Stimulated activated naive B cell treated with anti-CD40 and anti-IgM and Interleukin-4, amounts not matched to agents 10 μg/mL and 1 μg/mL and 100 μg/mL, for 72 hours (primary cell): ENCODE measurements at regions not wholly inside any gene's neighbourhood (a gene's known extent, or its start where the extent isn't known, plus 50 kb on each side); places are given as distances from the start of the nearest gene placed in this dataset.
A peak's percentile ranks its signal among the peaks of the same experiment; 100 is the strongest.

Experiments
- ATAC-seq, 2 donors: fragments of 150-1000 bp; cut with Tn5 transposase; replicated peaks; 2 replicates each; pipeline ENCODE4 v1.10.0; 2021; ENCODE audit warnings: moderate library complexity in 1 of 2
- DNase-seq: peaks from one replicate; pipeline ENCODE4 v3.0.0; 2021
- H3K27ac Mint-ChIP-seq: one replicate; pipeline ENCODE4 v1.8.0; 2022; ENCODE audit warnings: mild to moderate bottlenecking, mixed read lengths
- H3K27me3 Mint-ChIP-seq, 2 donors: one replicate each; pipeline ENCODE4 v1.8.0; 2022; ENCODE audit warnings: mixed read lengths in 2 of 2
- H3K36me3 Mint-ChIP-seq, 2 donors: one replicate each; pipeline ENCODE4 v1.8.0; 2022; ENCODE audit warnings: mixed read lengths in 2 of 2, mild to moderate bottlenecking in 1 of 2
- H3K4me1 Mint-ChIP-seq, 2 donors: one replicate each; pipeline ENCODE4 v1.8.0; 2022; ENCODE audit warnings: mixed read lengths in 2 of 2, mild to moderate bottlenecking in 1 of 2
- H3K4me3 Mint-ChIP-seq, 2 donors: one replicate each; pipeline ENCODE4 v1.8.0; 2022; ENCODE audit warnings: mild to moderate bottlenecking in 2 of 2, mixed read lengths in 2 of 2, moderate library complexity in 1 of 2
- H3K9me3 Mint-ChIP-seq, 2 donors: one replicate each; pipeline ENCODE4 v1.8.0; 2022; ENCODE audit warnings: mixed read lengths in 2 of 2, mild to moderate bottlenecking in 1 of 2

GRCh38 chr4:57220172-57220571, 110.0 kb upstream of the IGFBP7 start:
- DNase-seq, result no peak
- Mint-ChIP-seq H3K27me3 (no peaks in the 10 kb centered on the region), H3K36me3 (no peaks in the 10 kb centered on the region), H3K4me1 (no peaks in the 10 kb centered on the region), H3K27ac (no peak overlapping the region), H3K9me3 (peaks cover 0 to 2% of the 10 kb centered on the region in 2 donors), H3K4me3 (no peak overlapping the region)
- ATAC-seq, result peak; percentile 45 to 48

DNA sequence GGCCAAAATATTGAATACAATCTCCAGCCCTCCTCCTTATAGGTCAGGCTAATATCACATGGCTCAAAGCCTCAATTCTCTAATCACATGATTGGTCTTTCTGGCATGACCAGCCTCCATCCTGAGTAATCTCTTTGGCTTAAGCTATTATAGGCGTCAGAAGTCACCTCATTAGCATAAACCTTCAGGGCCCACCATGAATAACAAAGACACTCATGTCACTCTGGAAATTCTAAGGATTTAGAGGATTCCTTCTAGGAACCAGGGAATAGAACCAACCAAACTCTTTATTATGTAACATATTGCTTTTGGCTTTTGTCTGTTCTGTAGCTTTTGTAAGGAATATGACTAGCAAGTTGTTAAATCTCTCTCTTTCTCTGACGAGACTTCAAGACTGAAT, 109.2 kb upstream of the IGFBP7 start:
- H3K27ac Mint-ChIP-seq, result no peak overlapping the region
- ATAC-seq, result no peak

DNA sequence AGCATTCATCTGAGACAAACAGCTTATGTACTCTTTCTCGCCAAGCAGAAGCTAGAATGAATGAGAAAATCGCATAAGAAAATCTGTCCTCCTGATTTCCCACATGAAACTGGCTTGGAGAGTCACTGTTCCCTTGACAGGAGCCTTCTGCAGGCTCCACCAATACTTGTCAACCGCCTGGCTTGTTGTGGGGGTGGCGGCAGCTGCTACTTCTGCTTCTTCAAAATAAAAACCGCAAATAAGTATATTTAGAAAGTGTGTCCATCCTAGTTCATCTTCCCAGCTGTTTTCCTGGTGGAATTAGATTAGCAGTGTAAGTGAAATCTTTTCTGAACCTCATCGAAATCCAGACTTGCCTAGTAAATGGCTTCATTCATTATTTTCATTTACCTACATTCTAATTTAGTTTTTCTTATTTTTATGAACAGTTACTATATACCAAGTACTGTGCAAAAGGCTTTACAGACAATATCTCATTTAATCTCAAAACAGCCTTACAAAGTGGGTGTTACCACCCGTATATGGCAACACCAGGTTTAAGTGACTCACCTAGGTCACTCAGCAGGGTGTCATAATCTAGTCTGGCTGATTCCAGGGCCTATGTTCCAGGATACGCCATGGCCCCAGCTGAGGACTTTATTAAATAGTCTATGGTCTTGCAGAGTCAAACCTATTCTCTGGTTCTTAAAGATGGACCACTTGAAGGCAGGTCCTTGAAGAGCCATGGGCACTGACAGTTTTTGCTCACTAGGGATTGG, 104.6 kb upstream of the IGFBP7 start:
- H3K27me3 Mint-ChIP-seq, result peaks cover 4 to 5% of the 10 kb centered on the region in 2 donors
- no peak for ATAC-seq
- H3K27ac Mint-ChIP-seq, result no peak overlapping the region
- H3K9me3 Mint-ChIP-seq, result peaks cover 0 to 2% of the 10 kb centered on the region in 2 donors
- no peak for DNase-seq
- no peak overlapping the region for H3K4me3 Mint-ChIP-seq
- H3K4me1 Mint-ChIP-seq, result no peaks in the 10 kb centered on the region
- H3K36me3 Mint-ChIP-seq, result no peaks in the 10 kb centered on the region

More for the DNA sequence above, 109.2 kb upstream of the IGFBP7 start:
- DNase-seq, result no peak
- Mint-ChIP-seq H3K4me1 (no peaks in the 10 kb centered on the region), H3K27me3 (no peaks in the 10 kb centered on the region), H3K9me3 (peaks cover 0 to 2% of the 10 kb centered on the region in 2 donors), H3K36me3 (no peaks in the 10 kb centered on the region), H3K4me3 (no peak overlapping the region)

- no peaks in the 10 kb centered on the region for H3K36me3 Mint-ChIP-seq
- H3K4me3 Mint-ChIP-seq, result no peak overlapping the region
- H3K27me3 Mint-ChIP-seq, result peaks cover 4 to 5% of the 10 kb centered on the region in 2 donors
- H3K4me1 Mint-ChIP-seq, result no peaks in the 10 kb centered on the region
- ATAC-seq (no peak), DNase-seq (no peak)
- H3K27ac Mint-ChIP-seq, result no peak overlapping the region
- H3K9me3 Mint-ChIP-seq, result no peaks in the 10 kb centered on the region
These were observed 100.9 kb upstream of the IGFBP7 start for GRCh38 chr4:57211131-57211530.

DNA sequence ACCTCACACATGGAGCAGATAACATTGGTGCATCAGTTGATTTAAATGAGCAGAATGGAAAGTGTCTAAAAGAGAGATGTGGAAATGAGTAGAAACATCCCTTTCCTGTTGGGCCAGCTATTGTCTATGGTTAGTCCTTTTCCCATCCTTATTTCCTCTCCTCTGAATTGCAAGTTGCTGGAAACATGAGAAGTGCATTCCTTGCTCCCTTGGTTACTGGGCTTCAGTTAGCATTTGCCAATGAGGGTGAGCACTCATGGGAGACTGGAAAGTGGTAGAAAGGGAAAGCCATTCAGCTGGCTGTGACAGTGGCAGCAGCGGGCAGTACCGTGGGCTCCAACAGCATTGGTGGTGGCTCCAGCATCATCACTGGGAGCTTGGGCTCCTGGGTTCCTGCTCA, 96.0 kb upstream of the IGFBP7 start:
- Mint-ChIP-seq H3K27me3 (peaks cover 0 to 3% of the 10 kb centered on the region in 2 donors), H3K36me3 (no peaks in the 10 kb centered on the region), H3K9me3 (no peaks in the 10 kb centered on the region), H3K4me3 (no peak overlapping the region), H3K27ac (no peak overlapping the region), H3K4me1 (no peaks in the 10 kb centered on the region)
- DNase-seq (no peak), ATAC-seq (no peak)

DNA sequence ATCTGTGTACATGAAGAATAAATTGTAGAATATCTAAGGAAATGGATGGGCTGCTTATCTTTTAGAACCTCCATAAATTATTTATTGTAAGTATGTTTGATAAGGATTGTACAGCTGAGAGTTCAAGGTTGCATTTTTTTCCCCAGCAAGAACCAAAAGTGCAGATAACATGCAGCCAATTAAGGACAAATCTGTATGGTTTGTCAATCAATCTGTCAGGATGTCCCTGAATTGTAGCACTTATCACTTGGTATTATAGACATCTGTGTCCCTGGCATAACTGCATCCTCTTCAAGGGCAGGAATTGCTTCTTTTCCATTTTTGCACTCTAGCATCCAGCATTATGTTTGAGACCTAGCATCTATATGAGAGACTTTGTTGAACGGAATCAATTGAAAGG, 95.4 kb upstream of the IGFBP7 start:
- H3K36me3 Mint-ChIP-seq, result no peaks in the 10 kb centered on the region
- DNase-seq (no peak), ATAC-seq (no peak)
- no peak overlapping the region for H3K4me3 Mint-ChIP-seq
- peaks cover 0 to 3% of the 10 kb centered on the region in 2 donors for H3K27me3 Mint-ChIP-seq
- no peaks in the 10 kb centered on the region for H3K4me1 Mint-ChIP-seq
- H3K27ac Mint-ChIP-seq, result no peak overlapping the region
- no peaks in the 10 kb centered on the region for H3K9me3 Mint-ChIP-seq

DNA sequence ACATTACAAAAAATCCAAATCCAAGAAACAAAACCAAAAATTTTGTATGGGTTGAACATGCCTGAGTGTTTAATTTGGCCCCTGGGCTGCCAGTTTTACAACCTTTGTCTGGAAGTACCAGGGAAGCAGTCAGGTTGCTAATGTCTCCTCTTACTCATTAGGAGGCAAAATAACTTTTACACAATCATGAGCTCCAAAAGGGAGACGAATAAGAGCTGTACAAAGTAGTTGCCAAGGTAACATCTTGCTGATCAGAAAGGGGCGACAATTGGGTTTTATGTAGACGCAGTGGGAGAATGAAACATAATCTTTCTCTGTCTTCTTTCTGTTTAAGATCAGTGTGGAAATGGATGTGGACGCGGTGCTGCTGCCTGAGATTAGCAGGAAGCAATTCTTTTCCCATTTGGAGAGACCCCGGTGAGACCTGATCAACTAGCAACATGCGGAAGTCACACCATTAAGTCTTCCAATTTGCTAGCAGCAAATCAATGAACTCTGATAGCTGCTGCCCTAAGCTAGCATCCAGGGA, 90.7 kb upstream of the IGFBP7 start:
- ATAC-seq, result no peak
- no peak overlapping the region for H3K4me3 Mint-ChIP-seq

DNA sequence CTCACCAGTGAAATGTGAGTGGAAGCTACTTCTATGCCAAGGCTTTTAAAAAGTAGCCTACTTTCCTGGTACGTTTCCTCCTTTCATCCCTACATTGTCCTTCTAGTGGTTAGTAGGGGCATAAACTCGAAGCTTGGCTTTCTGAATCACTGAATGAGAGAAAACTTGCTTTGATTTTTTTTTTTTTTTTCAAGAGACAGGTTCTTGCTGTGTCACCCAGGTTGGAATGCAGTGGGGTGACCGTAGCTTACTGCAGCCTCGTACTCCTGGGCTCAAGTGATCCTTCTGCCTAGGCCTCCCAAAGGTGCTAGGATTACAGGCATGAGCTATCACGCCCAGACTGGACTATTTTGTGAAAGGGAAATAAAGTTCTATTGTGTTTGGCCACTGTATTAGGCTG, 89.1 kb upstream of the IGFBP7 start:
- peaks cover 16 to 18% of the 10 kb centered on the region in 2 donors for H3K27me3 Mint-ChIP-seq
- no peak overlapping the region for H3K27ac Mint-ChIP-seq
- no peak for ATAC-seq
- H3K4me3 Mint-ChIP-seq, result no peak overlapping the region
- peaks cover 0 to under 1% of the 10 kb centered on the region in 2 donors for H3K4me1 Mint-ChIP-seq
- peaks cover 0 to under 1% of the 10 kb centered on the region in 2 donors for H3K36me3 Mint-ChIP-seq
- peaks cover 0 to 1% of the 10 kb centered on the region in 2 donors for H3K9me3 Mint-ChIP-seq
- DNase-seq, result no peak

More for the DNA sequence above, 90.7 kb upstream of the IGFBP7 start:
- no peaks in the 10 kb centered on the region for H3K36me3 Mint-ChIP-seq
- H3K9me3 Mint-ChIP-seq, result no peaks in the 10 kb centered on the region
- no peak for DNase-seq
- peaks cover 12 to 14% of the 10 kb centered on the region in 2 donors for H3K27me3 Mint-ChIP-seq
- H3K4me1 Mint-ChIP-seq, result no peaks in the 10 kb centered on the region
- H3K27ac Mint-ChIP-seq, result no peak overlapping the region

DNA sequence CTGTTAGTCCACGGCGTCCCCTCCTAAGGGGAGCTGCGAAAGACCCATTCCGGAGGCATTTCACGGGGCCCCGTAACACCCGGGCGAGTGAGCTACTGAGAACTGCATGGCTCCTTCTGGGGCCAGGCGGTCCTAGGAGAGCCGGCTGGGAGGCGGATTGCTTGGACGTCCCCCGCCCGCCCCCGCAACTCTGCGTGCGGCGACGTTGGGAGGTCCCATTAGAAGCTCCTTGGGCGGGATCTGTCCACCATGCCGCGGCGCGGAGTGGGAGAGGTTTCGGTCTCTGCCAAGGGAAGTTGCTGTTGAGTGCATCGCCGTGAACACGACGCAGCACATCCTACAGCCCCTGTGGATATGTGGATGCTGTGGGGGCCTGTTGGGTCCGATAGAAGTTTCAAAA, 85.4 kb upstream of the IGFBP7 start:
- no peak overlapping the region for H3K27ac Mint-ChIP-seq
- peaks cover 0 to 4% of the 10 kb centered on the region in 2 donors for H3K9me3 Mint-ChIP-seq
- peaks cover 29 to 30% of the 10 kb centered on the region in 2 donors for H3K27me3 Mint-ChIP-seq
- peaks cover 0 to 2% of the 10 kb centered on the region in 2 donors for H3K4me1 Mint-ChIP-seq
- H3K36me3 Mint-ChIP-seq, result peaks cover 0 to 3% of the 10 kb centered on the region in 2 donors
- ATAC-seq (no peak), DNase-seq (no peak)
- H3K4me3 Mint-ChIP-seq, result no peak overlapping the region

- peaks cover 0 to 2% of the 10 kb centered on the region in 2 donors for H3K4me1 Mint-ChIP-seq
- no peak overlapping the region for H3K4me3 Mint-ChIP-seq
These were observed 84.0 kb upstream of the IGFBP7 start for GRCh38 chr4:57194068-57194611.

DNA sequence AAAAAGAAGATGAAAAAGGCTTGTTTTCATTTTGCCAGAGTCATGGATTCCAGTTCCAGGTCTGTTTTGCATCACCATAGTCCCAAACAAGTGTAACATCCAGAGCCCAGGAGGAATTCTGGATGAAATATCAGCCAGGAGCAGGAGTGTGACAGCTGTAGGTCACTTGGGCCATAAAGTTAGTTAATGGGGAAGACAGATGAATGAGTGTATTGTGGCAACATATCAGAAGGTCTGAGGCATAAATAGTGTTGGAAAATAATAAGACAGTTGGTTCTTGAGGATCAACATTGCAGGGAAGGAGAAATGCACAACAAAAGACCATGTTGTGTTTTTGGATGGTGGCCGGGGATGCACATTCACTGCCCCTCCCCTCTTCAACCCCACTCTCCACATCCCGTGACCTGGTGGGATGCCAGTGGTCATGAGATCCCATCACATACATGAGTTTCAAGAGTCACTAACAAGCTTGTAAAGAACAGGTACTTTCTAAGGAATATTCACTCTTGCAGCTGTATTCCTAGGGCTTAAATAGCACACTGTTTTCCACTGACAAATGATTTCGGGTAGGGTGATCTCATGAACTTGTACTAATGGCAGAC, 83.1 kb upstream of the IGFBP7 start:
- no peak overlapping the region for H3K27ac Mint-ChIP-seq
- H3K36me3 Mint-ChIP-seq, result peaks cover 0 to 3% of the 10 kb centered on the region in 2 donors
- peaks cover 23 to 24% of the 10 kb centered on the region in 2 donors for H3K27me3 Mint-ChIP-seq
- no peak for DNase-seq
- H3K4me1 Mint-ChIP-seq, result peaks cover 0 to 2% of the 10 kb centered on the region in 2 donors
- H3K9me3 Mint-ChIP-seq, result peaks cover 0 to 4% of the 10 kb centered on the region in 2 donors
- no peak overlapping the region for H3K4me3 Mint-ChIP-seq
- ATAC-seq, result no peak

More at GRCh38 chr4:57194068-57194611, 84.0 kb upstream of the IGFBP7 start:
- DNase-seq (no peak), ATAC-seq (no peak)
- peaks cover 23 to 29% of the 10 kb centered on the region in 2 donors for H3K27me3 Mint-ChIP-seq
- peaks cover 0 to 4% of the 10 kb centered on the region in 2 donors for H3K9me3 Mint-ChIP-seq
- H3K36me3 Mint-ChIP-seq, result peaks cover 0 to 3% of the 10 kb centered on the region in 2 donors
- peak overlapping the region; percentile 14 for H3K27ac Mint-ChIP-seq

GRCh38 chr4:57191523-57192034, 81.4 kb upstream of the IGFBP7 start:
- Mint-ChIP-seq H3K4me3 (no peak overlapping the region), H3K36me3 (peaks cover 0 to 3% of the 10 kb centered on the region in 2 donors), H3K9me3 (peaks cover 0 to 4% of the 10 kb centered on the region in 2 donors), H3K27me3 (peaks cover 19% of the 10 kb centered on the region in 2 donors), H3K27ac (no peak overlapping the region), H3K4me1 (peaks cover 0 to 2% of the 10 kb centered on the region in 2 donors)
- no peak for ATAC-seq
- no peak for DNase-seq

DNA sequence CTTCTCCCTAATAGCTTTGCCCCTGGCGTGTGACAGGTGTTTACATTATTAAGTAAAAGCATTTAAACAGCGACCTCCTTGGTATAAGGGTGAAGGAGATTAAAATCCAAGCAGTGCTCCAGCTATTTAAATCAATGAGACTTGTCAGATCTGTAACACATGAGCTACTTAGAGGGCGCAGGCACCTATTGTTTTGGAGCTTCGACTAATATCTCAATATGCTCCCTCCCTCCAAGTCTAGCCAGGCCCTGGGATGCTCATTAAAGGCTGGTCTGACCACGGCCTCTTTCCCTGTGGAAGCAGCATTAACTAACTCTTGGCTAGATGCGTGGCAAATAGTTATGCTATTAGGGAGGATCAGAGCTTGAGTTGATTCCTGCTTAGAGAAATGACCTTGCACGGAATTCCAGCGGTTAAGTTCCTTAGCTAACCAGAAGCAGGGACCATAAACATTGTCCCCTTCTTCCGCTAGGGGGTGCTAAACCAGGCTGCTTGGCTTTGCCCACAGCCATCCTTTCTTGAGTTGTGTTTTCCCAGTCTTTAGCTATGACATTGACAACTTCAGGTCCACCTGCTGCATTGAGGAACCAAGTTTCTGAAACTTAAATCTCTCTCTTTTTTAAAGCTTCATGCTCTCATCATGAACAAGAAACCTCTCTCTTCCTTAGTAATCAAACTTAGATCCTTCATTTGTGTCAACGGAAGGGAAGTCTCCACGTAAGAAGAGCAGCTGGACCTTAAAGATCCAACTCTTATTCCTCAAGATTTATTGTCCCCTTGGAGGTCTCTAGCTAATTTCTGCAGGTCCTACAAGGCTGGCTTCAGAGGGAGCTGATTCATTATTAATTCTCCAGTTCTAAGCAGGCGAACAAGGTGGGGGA, 80.7 kb upstream of the IGFBP7 start:
- no peak overlapping the region for H3K27ac Mint-ChIP-seq
- H3K4me3 Mint-ChIP-seq, result no peak overlapping the region
- H3K9me3 Mint-ChIP-seq, result peaks cover 0 to 4% of the 10 kb centered on the region in 2 donors
- DNase-seq (no peak), ATAC-seq (peak in 1 of 2 donors; percentile 38)
- peaks cover 0 to 2% of the 10 kb centered on the region in 2 donors for H3K4me1 Mint-ChIP-seq
- peaks cover 0 to 3% of the 10 kb centered on the region in 2 donors for H3K36me3 Mint-ChIP-seq
- peaks cover 18% of the 10 kb centered on the region in 2 donors for H3K27me3 Mint-ChIP-seq
